Gastrocnemius medialis (tissue), 4 donors: ENCODE measurements at regions not wholly inside any gene's neighbourhood (a gene's known extent, or its start where the extent isn't known, plus 50 kb on each side); places are given as distances from the start of the nearest gene placed in this dataset.

ENCODE experiments used
- CTCF ChIP-seq, 5 experiments: fragments of 450-650 bp in 3 of 5; fragments of 200-600 bp in 2 of 5; sonication (generic) in 2 of 5; IDR thresholded peaks in 4 of 5; conservative IDR thresholded peaks in 1 of 5; 1 replicate in 4 of 5; 2 replicates in 1 of 5; pipeline ENCODE4 v1.5.1; 2016 to 2019; ENCODE audit warnings: antibody characterized with exemption in 5 of 5, mild to moderate bottlenecking in 3 of 5, moderate library complexity in 3 of 5
- POLR2A ChIP-seq, 2 donors: fragments of 450-650 bp; IDR thresholded peaks; one replicate each; pipeline ENCODE4 v1.6.1; 2017; ENCODE audit warnings: antibody characterized with exemption in 2 of 2, mild to moderate bottlenecking in 2 of 2, moderate library complexity in 2 of 2

DNA sequence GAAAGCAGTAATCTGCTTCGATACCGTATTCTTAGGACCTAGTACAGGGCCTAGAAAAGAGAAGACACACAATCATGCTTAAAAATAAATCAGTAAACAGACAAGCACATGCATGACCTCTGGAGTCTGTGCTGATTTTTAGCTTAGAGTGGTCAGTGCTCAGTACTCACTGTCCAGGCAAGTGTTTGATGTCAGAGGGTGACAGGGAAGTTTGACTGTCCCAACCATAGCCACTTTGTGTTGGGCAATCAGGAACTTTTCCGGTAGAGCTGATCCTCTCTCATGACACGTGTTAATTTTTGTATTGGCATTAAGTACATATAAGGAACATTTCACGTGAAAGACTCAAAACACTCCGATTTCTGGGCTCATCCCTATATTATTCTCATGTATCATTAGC, 464.7 kb upstream of the KLF4 start:
- TF ChIP-seq CTCF (IDR thresholded peaks at IDR 0.05 in 4 of 5, conservative IDR thresholded peaks at IDR 0.05 in 1 of 5): no peak
- TF ChIP-seq POLR2A (IDR thresholded peaks at IDR 0.05): no peak
